Tibial nerve (tissue), 4 donors: ENCODE measurements at regions not wholly inside any gene's neighbourhood (a gene's known extent, or its start where the extent isn't known, plus 50 kb on each side); places are given as distances from the start of the nearest gene placed in this dataset.

Source experiments
- DNase-seq, 2 donors: peaks; one replicate each; pipeline ENCODE4 v3.0.0-alpha.2; 2019; ENCODE audit warnings: low spot score in 2 of 2
- H3K27ac ChIP-seq, 4 donors: fragments of 200-600 bp; sonication (generic) in 3 of 4; one replicate each; pipeline ENCODE4 v1.5.1; 2017 to 2019; ENCODE audit warnings: mild to moderate bottlenecking in 1 of 4
- H3K27me3 ChIP-seq, 2 donors: fragments of 200-600 bp; sonication (generic) in 1 of 2; one replicate each; pipeline versions ENCODE4 v1.5.1 to v1.6.0; 2017 to 2019
- H3K36me3 ChIP-seq, 3 donors: fragments of 200-600 bp; sonication (generic); one replicate each; pipeline ENCODE4 v1.5.1; 2018 to 2019
- H3K4me1 ChIP-seq, 4 donors: fragments of 200-600 bp; sonication (generic) in 3 of 4; one replicate each; pipeline ENCODE4 v1.5.1; 2017 to 2019
- H3K4me3 ChIP-seq, 4 donors: fragments of 200-600 bp; sonication (generic) in 3 of 4; one replicate each; pipeline ENCODE4 v1.5.1; 2017 to 2019; ENCODE audit warnings: mild to moderate bottlenecking in 1 of 4, moderate library complexity in 1 of 4
- H3K9me3 ChIP-seq, 4 donors: fragments of 200-600 bp; sonication (generic) in 3 of 4; one replicate each; pipeline ENCODE4 v1.5.1; 2017 to 2019
- EP300 ChIP-seq, 2 donors: sonication (generic); formaldehyde crosslinking; IDR thresholded peaks; one replicate each; pipeline ENCODE4 v1.6.1; 2017; ENCODE audit warnings: antibody characterized with exemption in 2 of 2, mild to moderate bottlenecking in 1 of 2
- POLR2A ChIP-seq, 2 donors: fragments of 450-650 bp; IDR thresholded peaks; one replicate each; pipeline ENCODE4 v1.6.1; 2017; ENCODE audit warnings: antibody characterized with exemption in 2 of 2, mild to moderate bottlenecking in 2 of 2, moderate library complexity in 2 of 2
- WGBS, 2 donors: methylation state at CpG; one replicate each; pipeline ENCODE4 v1.1.5; 2018; 5-methylcytosine and 5-hydroxymethylcytosine counted together
- TF ChIP-seq, protein P1 (sequence below), 5 experiments: fragments of 200-600 bp in 3 of 5; fragments of 450-650 bp in 2 of 5; sonication (generic) in 3 of 5; IDR thresholded peaks; one replicate each; pipeline ENCODE4 v1.5.1; 2016 to 2019; ENCODE audit warnings: antibody characterized with exemption in 5 of 5, mild to moderate bottlenecking in 3 of 5, moderate library complexity in 2 of 5

DNA sequence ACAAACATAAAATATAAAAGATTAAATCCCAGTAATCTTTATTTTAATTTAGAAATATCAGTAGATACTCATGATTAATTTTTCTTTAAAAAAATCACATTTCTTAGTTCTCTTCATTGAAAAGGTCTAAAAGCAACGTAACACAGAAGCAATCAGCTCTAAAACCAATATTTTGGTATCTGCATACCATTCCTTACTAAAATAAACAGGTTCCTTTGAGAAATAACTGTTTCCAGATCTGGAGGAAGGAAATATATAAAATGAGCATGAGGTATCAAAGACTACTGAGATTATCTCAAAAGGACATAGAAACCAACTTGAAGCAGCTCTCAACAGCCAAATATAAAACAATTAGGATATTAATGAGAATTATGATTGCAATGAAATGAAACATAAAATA is 301.0 kb upstream of the GNAI1 start:
- H3K9me3 ChIP-seq, result no peaks in the 10 kb centered on the region
- TF ChIP-seq, protein P1, sequence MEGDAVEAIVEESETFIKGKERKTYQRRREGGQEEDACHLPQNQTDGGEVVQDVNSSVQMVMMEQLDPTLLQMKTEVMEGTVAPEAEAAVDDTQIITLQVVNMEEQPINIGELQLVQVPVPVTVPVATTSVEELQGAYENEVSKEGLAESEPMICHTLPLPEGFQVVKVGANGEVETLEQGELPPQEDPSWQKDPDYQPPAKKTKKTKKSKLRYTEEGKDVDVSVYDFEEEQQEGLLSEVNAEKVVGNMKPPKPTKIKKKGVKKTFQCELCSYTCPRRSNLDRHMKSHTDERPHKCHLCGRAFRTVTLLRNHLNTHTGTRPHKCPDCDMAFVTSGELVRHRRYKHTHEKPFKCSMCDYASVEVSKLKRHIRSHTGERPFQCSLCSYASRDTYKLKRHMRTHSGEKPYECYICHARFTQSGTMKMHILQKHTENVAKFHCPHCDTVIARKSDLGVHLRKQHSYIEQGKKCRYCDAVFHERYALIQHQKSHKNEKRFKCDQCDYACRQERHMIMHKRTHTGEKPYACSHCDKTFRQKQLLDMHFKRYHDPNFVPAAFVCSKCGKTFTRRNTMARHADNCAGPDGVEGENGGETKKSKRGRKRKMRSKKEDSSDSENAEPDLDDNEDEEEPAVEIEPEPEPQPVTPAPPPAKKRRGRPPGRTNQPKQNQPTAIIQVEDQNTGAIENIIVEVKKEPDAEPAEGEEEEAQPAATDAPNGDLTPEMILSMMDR (IDR thresholded peaks at IDR 0.05), result no peak
- TF ChIP-seq EP300 (IDR thresholded peaks at IDR 0.05) (no peak), POLR2A (IDR thresholded peaks at IDR 0.05) (no peak)
- no peaks in the 10 kb centered on the region for H3K4me1 ChIP-seq
- 44 to 61% methylated on average over 1 of the region's 1 CpG for WGBS, 2 donors
- no peaks in the 10 kb centered on the region for H3K36me3 ChIP-seq
- H3K27me3 ChIP-seq, result no peaks in the 10 kb centered on the region
- H3K27ac ChIP-seq, result no peak overlapping the region
- H3K4me3 ChIP-seq, result no peak overlapping the region
- DNase-seq, result no peak

DNA sequence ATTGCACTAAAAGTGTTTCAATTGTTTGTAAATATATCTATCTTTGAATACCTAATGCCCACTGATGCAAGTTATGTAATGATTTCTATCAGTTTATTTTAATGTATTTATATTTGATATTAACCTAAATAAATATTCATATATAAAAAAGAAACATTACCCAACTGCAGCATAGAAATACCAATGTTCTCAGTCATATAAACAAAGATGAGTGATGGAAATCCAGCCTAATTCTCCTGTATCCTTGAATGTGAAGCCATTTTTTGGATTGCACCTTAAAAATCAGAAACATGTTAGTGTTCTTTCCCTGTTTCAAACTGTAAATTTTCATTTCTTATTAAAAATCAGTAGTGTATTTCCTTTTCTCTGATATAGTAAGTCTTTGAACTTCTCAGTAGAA is 305.8 kb upstream of the GNAI1 start:
- H3K27ac ChIP-seq, result no peak overlapping the region
- TF ChIP-seq EP300 (IDR thresholded peaks at IDR 0.05) (no peak), POLR2A (IDR thresholded peaks at IDR 0.05) (no peak)
- TF ChIP-seq, protein P1 (IDR thresholded peaks at IDR 0.05), result no peak
- H3K27me3 ChIP-seq, result no peaks in the 10 kb centered on the region
- H3K9me3 ChIP-seq, result no peaks in the 10 kb centered on the region
- H3K36me3 ChIP-seq, result no peaks in the 10 kb centered on the region
- no peak for DNase-seq
- H3K4me3 ChIP-seq, result no peak overlapping the region
- no peaks in the 10 kb centered on the region for H3K4me1 ChIP-seq

DNA sequence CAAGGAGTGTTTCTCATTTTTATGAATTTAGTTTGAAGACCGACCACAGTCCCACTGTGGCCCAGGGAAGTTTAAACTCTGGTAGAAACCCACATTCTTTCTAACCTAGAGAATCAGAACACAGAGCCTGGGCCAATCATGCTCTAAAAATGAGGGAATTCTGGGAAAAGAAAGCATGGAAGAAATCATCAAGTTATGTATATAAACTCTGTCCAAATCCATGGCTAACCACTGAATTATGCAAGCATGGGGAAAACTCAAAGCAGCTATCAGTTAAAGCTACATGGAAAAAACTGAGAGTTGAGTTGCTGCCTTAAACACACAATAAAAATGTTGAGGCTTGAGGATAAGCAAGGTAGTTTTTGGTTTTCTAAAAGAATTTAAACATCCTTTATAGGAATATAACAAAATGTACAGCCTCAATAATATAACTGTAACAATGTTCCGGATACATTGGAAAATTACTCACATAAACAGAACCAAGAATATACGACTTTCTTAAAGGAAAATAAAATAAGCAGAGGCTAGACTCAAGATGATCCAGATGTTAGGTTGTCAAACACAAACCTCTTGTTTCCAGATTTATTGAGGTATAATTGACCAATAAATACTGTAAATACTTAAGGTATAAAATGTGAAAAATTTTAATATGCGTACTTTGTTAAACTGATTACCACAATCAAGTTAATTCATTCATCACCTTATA is 311.2 kb upstream of the GNAI1 start:
- 79 to 82% methylated on average over 4 of the region's 4 CpGs for WGBS, 2 donors

DNA sequence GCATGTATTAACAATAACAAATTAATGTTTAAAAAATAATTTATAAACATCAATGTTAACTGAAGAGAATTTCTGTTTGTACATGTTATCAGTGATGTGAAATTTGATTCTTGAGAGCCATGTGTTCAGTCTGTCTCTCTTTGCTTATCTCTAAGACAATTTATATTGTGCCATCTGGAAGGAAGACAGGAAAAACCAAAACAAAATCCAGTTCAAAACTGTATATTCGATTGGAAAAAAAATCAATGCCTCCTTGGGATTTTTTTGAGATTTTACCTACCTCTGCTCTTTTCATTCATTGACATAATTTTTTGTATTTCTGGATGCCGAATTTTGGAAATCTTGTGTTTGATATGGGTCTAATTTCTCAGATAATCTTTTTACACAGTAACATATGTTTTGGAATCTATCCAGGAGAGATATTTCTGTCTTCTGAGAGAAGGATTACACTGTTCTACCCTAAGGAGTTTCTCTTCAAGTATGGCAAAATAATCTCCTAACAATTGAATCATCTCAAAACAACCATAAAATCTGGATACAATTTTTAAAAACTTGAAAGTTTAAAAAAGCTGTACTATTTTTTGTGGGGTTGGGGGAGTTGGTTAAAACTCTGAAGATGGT is 311.9 kb upstream of the GNAI1 start:
- no peaks in the 10 kb centered on the region for H3K27me3 ChIP-seq
- peaks cover 0 to 3% (median 0%) of the 10 kb centered on the region in 4 donors for H3K4me1 ChIP-seq
- H3K4me3 ChIP-seq, result no peak overlapping the region
- H3K9me3 ChIP-seq, result no peaks in the 10 kb centered on the region
- no peak overlapping the region for H3K27ac ChIP-seq
- TF ChIP-seq EP300 (IDR thresholded peaks at IDR 0.05), result no peak
- no peak for TF ChIP-seq POLR2A (IDR thresholded peaks at IDR 0.05)
- TF ChIP-seq, protein P1 (IDR thresholded peaks at IDR 0.05), result no peak
- 70 to 72% methylated on average over 2 of the region's 2 CpGs for WGBS, 2 donors
- no peaks in the 10 kb centered on the region for H3K36me3 ChIP-seq
- no peak for DNase-seq

More for the DNA sequence above, 311.2 kb upstream of the GNAI1 start:
- Histone ChIP-seq H3K9me3 (no peaks in the 10 kb centered on the region), H3K4me1 (peaks cover 0 to 3% (median 0%) of the 10 kb centered on the region in 4 donors), H3K4me3 (no peak overlapping the region), H3K36me3 (no peaks in the 10 kb centered on the region), H3K27me3 (no peaks in the 10 kb centered on the region), H3K27ac (no peak overlapping the region)
- no peak for DNase-seq
- TF ChIP-seq EP300 (IDR thresholded peaks at IDR 0.05) (no peak), POLR2A (IDR thresholded peaks at IDR 0.05) (no peak)
- TF ChIP-seq, protein P1 (IDR thresholded peaks at IDR 0.05), result no peak

DNA sequence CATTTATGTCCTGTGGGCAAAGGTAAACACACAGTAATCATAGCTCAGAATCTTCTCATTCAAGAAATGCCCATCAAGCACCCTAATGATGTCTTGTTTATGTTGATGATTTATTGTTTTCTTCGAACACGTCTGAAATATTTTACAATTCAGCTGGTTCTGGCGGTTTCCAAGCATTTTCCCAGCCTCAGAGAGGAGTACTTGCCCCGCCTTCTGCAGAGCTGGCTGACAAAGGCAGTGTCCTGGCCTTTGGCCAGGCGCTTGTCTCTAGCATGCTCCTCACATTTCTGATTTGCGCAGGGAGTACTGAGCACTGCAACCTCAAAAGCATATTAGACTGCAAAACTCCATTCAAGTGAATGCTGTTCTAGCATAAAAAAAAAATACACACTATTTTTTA is 314.2 kb upstream of the GNAI1 start:
- no peaks in the 10 kb centered on the region for H3K27me3 ChIP-seq
- H3K36me3 ChIP-seq, result no peaks in the 10 kb centered on the region
- TF ChIP-seq POLR2A (IDR thresholded peaks at IDR 0.05) (no peak), EP300 (IDR thresholded peaks at IDR 0.05) (no peak)
- TF ChIP-seq, protein P1 (IDR thresholded peaks at IDR 0.05), result no peak
- H3K27ac ChIP-seq, result no peak overlapping the region
- no peaks in the 10 kb centered on the region for H3K9me3 ChIP-seq
- H3K4me1 ChIP-seq, result peaks cover 0 to 3% (median 0%) of the 10 kb centered on the region in 4 donors
- peak in 1 of 2 donors; percentile 13 for DNase-seq
- H3K4me3 ChIP-seq, result no peak overlapping the region
- 15 to 22% methylated on average over 6 of the region's 6 CpGs for WGBS, 2 donors
